ENCODE measurements at regions not wholly inside any gene's neighbourhood (a gene's known extent, or its start where the extent isn't known, plus 50 kb on each side); places are given as distances from the start of the nearest gene placed in this dataset.
A peak's percentile ranks its signal among the peaks of the same experiment; 100 is the strongest.
"Not testable (repeated sequence)": the region's sequence is repeated elsewhere in the genome, so short reads cannot be mapped to it uniquely, and the experiment has no call there.

DNA sequence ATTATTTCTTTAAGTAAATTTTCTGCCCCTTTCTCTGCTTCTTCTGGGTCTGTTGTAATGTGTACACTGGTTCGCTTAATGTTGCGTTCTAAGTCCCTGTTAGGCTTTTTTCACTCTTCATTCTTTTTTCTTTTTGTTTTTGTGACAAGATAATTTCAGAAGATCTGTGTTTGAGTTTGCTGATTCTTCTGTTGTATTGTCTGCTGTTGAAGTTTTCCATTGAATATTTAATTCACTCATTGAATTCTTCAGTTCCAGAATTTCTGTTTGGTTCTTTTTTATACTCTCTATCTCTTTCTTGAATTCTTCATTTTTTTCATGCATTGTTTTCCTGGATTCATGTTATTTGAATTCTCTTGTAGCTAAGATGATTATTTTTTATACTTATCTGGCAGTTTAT is 66.3 kb upstream of the NUDT6 start:
- no peak overlapping the region for H3K4me3 ChIP-seq (replicated peaks; ENCODE audit: low read depth, low read length)
- no peaks in the 10 kb centered on the region for H3K27me3 ChIP-seq (replicated peaks; ENCODE audit: control insufficient read depth, insufficient read depth, low read length)
- no peak for TF ChIP-seq CTCF (IDR thresholded peaks at IDR 0.05; ENCODE audit: insufficient read depth, low read length, poor library complexity, severe bottlenecking)
- no peaks in the 10 kb centered on the region; the same call in 1 of the 2 replicates for H3K36me3 ChIP-seq (ENCODE audit: control insufficient read depth, insufficient read depth, low read length)
- no peak for DNase-seq (ENCODE audit: extremely low read depth, insufficient read length)

GRCh38 chr4:122990891-122991290 is 68.5 kb upstream of the NUDT6 start:
- no peak for TF ChIP-seq CTCF (IDR thresholded peaks at IDR 0.05; ENCODE audit: insufficient read depth, low read length, poor library complexity, severe bottlenecking)
- Histone ChIP-seq H3K4me3 (replicated peaks; ENCODE audit: low read depth, low read length) (no peak overlapping the region), H3K27me3 (replicated peaks; ENCODE audit: control insufficient read depth, insufficient read depth, low read length) (no peaks in the 10 kb centered on the region), H3K36me3 (ENCODE audit: control insufficient read depth, insufficient read depth, low read length) (no peaks in the 10 kb centered on the region; the same call in 1 of the 2 replicates)
- no peak for DNase-seq (ENCODE audit: extremely low read depth, insufficient read length)

DNA sequence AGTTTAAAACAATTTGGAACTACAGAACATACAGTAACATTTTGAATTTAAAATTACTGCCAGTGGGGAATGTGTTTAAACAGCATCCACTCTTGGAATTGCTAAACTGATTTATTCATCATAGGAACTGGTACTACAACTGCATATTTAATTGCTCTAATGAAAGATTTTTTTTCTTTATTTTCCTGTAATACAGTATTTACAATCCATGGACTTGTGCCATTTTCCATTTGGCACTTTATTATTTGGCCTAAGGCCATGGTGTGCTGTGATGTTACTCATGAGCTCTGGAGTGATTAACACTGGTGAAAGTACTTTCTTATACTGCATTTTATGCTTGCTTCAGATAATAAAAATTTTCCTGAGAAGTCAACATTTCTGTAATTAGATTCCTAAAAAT is 69.7 kb upstream of the NUDT6 start:
- TF ChIP-seq CTCF (IDR thresholded peaks at IDR 0.05; ENCODE audit: insufficient read depth, low read length, poor library complexity, severe bottlenecking) = no peak
- Histone ChIP-seq H3K36me3 (ENCODE audit: control insufficient read depth, insufficient read depth, low read length) (no peaks in the 10 kb centered on the region; the same call in 1 of the 2 replicates), H3K4me3 (replicated peaks; ENCODE audit: low read depth, low read length) (no peak overlapping the region), H3K27me3 (replicated peaks; ENCODE audit: control insufficient read depth, insufficient read depth, low read length) (no peaks in the 10 kb centered on the region)
- no peak for DNase-seq (ENCODE audit: extremely low read depth, insufficient read length)

DNA sequence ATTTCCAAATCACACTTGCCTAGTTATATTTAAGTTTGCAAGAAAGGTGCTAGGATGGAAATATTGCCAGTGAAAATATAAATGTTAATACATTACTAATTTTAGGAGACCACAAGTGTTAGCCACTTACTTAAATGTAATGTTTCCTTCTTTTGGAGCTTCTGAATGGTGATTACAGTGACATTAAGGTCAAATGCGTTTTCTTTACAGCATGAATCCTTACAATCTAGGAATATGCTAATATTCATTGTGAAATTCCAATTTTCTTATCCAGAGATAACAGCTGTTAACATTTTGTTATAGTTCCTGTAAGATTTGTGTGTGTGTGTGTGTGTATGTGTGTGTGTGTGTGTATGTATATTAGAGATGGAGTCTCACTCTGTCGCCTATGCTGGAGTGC is 70.2 kb upstream of the NUDT6 start:
- no peak overlapping the region for H3K4me3 ChIP-seq (replicated peaks; ENCODE audit: low read depth, low read length)

GRCh38 chr4:122996350-122996749 is 74.0 kb upstream of the NUDT6 start:
- no peaks in the 10 kb centered on the region for H3K27me3 ChIP-seq (replicated peaks; ENCODE audit: control insufficient read depth, insufficient read depth, low read length)
- no peak overlapping the region for H3K4me3 ChIP-seq (replicated peaks; ENCODE audit: low read depth, low read length)
- TF ChIP-seq CTCF (IDR thresholded peaks at IDR 0.05; ENCODE audit: insufficient read depth, low read length, poor library complexity, severe bottlenecking) = no peak
- no peak for DNase-seq (ENCODE audit: extremely low read depth, insufficient read length)
- no peaks in the 10 kb centered on the region for H3K36me3 ChIP-seq (ENCODE audit: control insufficient read depth, insufficient read depth, low read length)

More for the DNA sequence above, 70.2 kb upstream of the NUDT6 start:
- TF ChIP-seq CTCF (IDR thresholded peaks at IDR 0.05; ENCODE audit: insufficient read depth, low read length, poor library complexity, severe bottlenecking) = no peak
- H3K27me3 ChIP-seq (replicated peaks; ENCODE audit: control insufficient read depth, insufficient read depth, low read length) = no peaks in the 10 kb centered on the region
- no peaks in the 10 kb centered on the region; the same call in 1 of the 2 replicates for H3K36me3 ChIP-seq (ENCODE audit: control insufficient read depth, insufficient read depth, low read length)
- DNase-seq (ENCODE audit: extremely low read depth, insufficient read length) = no peak

DNA sequence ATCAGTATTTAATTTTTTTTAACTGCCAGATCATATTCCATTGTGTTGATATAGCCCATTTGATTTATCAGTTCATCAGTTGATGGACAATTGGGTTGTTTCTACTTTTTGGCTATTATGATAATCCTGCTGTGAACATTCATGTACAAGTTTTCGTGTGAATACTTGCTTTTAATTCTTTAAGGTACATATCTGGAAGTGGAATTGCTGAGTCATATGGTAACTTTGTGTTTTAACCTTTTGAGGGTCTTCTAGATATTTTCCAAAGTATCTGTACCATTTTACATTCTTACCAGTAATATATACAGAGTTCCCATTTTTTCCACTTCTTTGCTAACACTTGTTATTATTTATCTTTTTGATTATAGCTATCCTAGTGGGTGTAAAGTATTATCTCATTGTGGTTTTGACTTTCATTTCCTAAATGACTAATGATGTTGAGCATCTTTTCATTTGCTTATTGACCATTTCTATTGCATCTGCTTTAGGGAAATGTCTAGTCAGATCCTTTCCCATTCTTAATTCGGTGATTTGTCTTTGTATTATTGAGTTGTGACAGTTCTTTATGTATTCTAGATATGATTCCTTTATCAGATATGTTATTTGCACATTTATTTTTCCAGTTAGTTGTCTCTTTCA is 75.2 kb upstream of the NUDT6 start:
- no peaks in the 10 kb centered on the region for H3K27me3 ChIP-seq (replicated peaks; ENCODE audit: control insufficient read depth, insufficient read depth, low read length)
- no peak overlapping the region for H3K4me3 ChIP-seq (replicated peaks; ENCODE audit: low read depth, low read length)
- no peak for TF ChIP-seq CTCF (IDR thresholded peaks at IDR 0.05; ENCODE audit: insufficient read depth, low read length, poor library complexity, severe bottlenecking)
- DNase-seq (ENCODE audit: extremely low read depth, insufficient read length) = peak; percentile 11
- H3K36me3 ChIP-seq (ENCODE audit: control insufficient read depth, insufficient read depth, low read length) = no peaks in the 10 kb centered on the region

DNA sequence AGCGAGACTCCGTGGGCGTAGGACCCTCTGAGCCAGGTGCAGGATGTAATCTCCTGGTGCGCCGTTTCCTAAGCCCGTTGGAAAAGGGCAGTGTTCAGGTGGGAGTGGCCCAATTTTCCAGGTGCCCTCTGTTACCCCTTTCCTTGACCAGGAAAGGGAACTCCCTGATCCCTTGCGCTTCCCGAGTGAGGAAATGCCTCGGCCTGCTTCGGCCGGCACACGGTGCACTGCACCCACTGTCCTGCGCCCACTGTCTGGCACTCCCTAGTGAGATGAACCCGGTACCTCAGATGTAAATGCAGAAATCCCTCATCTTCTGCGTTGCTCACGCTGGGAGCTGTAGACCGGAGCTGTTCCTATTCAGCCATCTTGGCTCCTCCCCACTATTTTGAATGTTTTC is 81.7 kb upstream of the NUDT6 start:
- not testable (repeated sequence) for H3K36me3 ChIP-seq (ENCODE audit: control insufficient read depth, insufficient read depth, low read length); DNase-seq (ENCODE audit: extremely low read depth, insufficient read length); H3K27me3 ChIP-seq (replicated peaks; ENCODE audit: control insufficient read depth, insufficient read depth, low read length); H3K4me3 ChIP-seq (replicated peaks; ENCODE audit: low read depth, low read length)

DNA sequence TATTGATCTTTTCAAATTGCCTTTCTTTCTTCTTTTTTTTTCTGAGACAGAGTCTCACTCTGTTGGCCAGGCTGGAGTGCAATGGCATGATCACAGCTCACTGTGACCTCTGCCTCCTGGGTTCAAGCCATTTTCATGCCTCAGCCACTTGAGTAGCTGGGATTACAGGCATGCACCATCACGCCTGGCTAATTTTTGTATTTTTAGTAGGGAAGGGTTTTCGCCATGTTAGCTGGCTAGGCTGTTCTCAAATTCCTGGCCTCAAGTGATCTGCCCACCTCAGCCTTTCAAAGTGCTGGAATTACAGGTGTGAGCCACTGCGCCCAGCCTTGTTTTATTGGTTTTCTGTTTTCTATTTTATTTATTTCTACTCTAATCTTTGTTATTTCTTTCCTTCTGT is 82.7 kb upstream of the NUDT6 start:
- H3K4me3 ChIP-seq (replicated peaks; ENCODE audit: low read depth, low read length); H3K27me3 ChIP-seq (replicated peaks; ENCODE audit: control insufficient read depth, insufficient read depth, low read length); H3K36me3 ChIP-seq (ENCODE audit: control insufficient read depth, insufficient read depth, low read length); DNase-seq (ENCODE audit: extremely low read depth, insufficient read length): not testable (repeated sequence)
